DMS153 treated with DMSO at 0.1 percent for 48 hours (cell line): ENCODE measurements at regions not wholly inside any gene's neighbourhood (a gene's known extent, or its start where the extent isn't known, plus 50 kb on each side); places are given as distances from the start of the nearest gene placed in this dataset.

Experiments used
- DNase-seq: peaks from one replicate; lab custom pipeline; 2025; ENCODE audit not compliant: unreplicated experiment; lab: John Stamatoyannopoulos, UW

- DNase-seq, result no peak
Observed at GRCh38 chr16:64182985-64183384, 938.9 kb downstream of the CDH11 start.

GRCh38 chr16:64181271-64181925 lies 940.5 kb downstream of the CDH11 start:
- no peak for DNase-seq

- DNase-seq, result no peak
Observed at GRCh38 chr16:64180136-64180900, 941.5 kb downstream of the CDH11 start.

GRCh38 chr16:64174327-64174726 lies 947.5 kb downstream of the CDH11 start:
- no peak for DNase-seq

- DNase-seq, result no peak
Observed at GRCh38 chr16:64172652-64173051, 949.2 kb downstream of the CDH11 start.

GRCh38 chr16:64172226-64172625 lies 949.6 kb downstream of the CDH11 start:
- no peak for DNase-seq

- DNase-seq, result no peak
Observed at GRCh38 chr16:64171632-64172031, 950.2 kb downstream of the CDH11 start.

GRCh38 chr16:64168371-64168770 lies 953.5 kb downstream of the CDH11 start:
- DNase-seq, result no peak

GRCh38 chr16:64167936-64168335 lies 953.9 kb downstream of the CDH11 start:
- no peak for DNase-seq

GRCh38 chr16:64165368-64165767 lies 956.5 kb downstream of the CDH11 start:
- DNase-seq, result no peak

- DNase-seq, result no peak
Observed at GRCh38 chr16:64162613-64163375, 959.1 kb downstream of the CDH11 start.

- no peak for DNase-seq
Observed at GRCh38 chr16:64159976-64160375, 961.9 kb downstream of the CDH11 start.

GRCh38 chr16:64158941-64159588 lies 962.8 kb downstream of the CDH11 start:
- no peak for DNase-seq

- DNase-seq, result no peak
Observed at GRCh38 chr16:64153718-64154117, 968.1 kb downstream of the CDH11 start.

GRCh38 chr16:64151990-64152767 lies 969.7 kb downstream of the CDH11 start:
- no peak for DNase-seq

GRCh38 chr16:64150193-64150592 lies 971.7 kb downstream of the CDH11 start:
- no peak for DNase-seq

- DNase-seq, result no peak
Observed at GRCh38 chr16:64149756-64150155, 972.1 kb downstream of the CDH11 start.

GRCh38 chr16:64148356-64148755 lies 973.5 kb downstream of the CDH11 start:
- no peak for DNase-seq

- DNase-seq, result no peak
Observed at GRCh38 chr16:64147941-64148340, 973.9 kb downstream of the CDH11 start.

GRCh38 chr16:64144617-64145016 lies 977.2 kb downstream of the CDH11 start:
- no peak for DNase-seq

- DNase-seq, result no peak
Observed at GRCh38 chr16:64138621-64139020, 983.2 kb downstream of the CDH11 start.
